OCI-LY3 (cell line): ENCODE measurements at regions not wholly inside any gene's neighbourhood (a gene's known extent, or its start where the extent isn't known, plus 50 kb on each side); places are given as distances from the start of the nearest gene placed in this dataset.

Experiments used
- EZH2phosphoT487 ChIP-seq: fragments of 200-600 bp; shearing (Covaris generic); IDR thresholded peaks from 2 replicates; pipeline ENCODE4 v1.6.1; 2018; ENCODE audit warnings: antibody characterized with exemption, mixed run types, low read depth
- TF ChIP-seq, protein P1 (sequence below): fragments of 200-600, 300-600 bp; sonication (generic); IDR thresholded peaks from 2 replicates; pipeline ENCODE4 v1.5.1; 2014; ENCODE audit warnings: antibody characterized with exemption, low read length, low read depth

- TF ChIP-seq, protein P1, sequence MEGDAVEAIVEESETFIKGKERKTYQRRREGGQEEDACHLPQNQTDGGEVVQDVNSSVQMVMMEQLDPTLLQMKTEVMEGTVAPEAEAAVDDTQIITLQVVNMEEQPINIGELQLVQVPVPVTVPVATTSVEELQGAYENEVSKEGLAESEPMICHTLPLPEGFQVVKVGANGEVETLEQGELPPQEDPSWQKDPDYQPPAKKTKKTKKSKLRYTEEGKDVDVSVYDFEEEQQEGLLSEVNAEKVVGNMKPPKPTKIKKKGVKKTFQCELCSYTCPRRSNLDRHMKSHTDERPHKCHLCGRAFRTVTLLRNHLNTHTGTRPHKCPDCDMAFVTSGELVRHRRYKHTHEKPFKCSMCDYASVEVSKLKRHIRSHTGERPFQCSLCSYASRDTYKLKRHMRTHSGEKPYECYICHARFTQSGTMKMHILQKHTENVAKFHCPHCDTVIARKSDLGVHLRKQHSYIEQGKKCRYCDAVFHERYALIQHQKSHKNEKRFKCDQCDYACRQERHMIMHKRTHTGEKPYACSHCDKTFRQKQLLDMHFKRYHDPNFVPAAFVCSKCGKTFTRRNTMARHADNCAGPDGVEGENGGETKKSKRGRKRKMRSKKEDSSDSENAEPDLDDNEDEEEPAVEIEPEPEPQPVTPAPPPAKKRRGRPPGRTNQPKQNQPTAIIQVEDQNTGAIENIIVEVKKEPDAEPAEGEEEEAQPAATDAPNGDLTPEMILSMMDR, result no peak
- TF ChIP-seq EZH2phosphoT487, result no peak
These were observed 197.8 kb downstream of the CTTN start for GRCh38 chr11:70596091-70596490.
